ENCODE measurements at regions not wholly inside any gene's neighbourhood (a gene's known extent, or its start where the extent isn't known, plus 50 kb on each side); places are given as distances from the start of the nearest gene placed in this dataset.

DNA sequence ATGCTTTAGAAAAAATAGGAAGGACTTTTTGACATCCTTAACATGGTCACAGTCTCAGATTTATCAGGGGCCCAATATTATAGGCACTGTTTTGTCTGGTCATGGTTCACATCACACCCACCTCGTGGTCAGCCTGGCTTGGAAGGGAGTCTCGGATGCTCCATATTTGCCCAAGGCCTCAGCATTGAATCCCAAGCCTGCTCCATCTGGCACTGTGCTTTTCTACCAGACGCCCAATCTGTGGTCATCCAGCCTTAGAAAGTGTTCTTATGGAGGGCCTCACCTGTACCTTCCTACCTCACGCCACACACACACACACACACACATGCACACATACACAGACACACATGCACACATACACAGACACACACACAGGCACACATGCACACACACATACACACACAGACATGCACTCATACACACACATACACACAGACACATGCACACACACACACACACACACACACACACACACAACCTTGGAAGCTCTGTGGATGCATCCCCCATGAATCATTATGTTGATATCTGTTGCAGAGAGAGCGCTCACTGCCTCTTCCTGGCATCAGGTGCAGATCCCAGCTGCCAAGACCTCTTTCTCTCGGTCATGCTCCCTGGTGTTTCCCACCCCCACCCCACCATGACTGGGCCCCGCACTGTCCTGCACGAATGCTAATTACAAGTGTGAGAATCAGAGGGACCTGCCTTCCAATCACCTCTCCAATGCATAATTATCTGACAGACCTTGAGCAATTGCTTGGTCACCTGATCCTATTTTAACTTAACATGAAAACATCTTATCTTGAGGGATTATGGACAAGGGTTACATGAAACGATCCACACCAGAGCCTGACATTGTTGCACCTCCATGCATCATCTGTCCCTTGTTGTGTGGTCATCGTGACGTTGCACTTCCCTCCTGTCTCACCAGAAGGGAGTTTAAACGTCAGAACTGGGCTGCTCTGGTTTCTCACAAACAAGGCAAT, 122.7 kb upstream of the TMEM72 start:
- no peak for DNase-seq

DNA sequence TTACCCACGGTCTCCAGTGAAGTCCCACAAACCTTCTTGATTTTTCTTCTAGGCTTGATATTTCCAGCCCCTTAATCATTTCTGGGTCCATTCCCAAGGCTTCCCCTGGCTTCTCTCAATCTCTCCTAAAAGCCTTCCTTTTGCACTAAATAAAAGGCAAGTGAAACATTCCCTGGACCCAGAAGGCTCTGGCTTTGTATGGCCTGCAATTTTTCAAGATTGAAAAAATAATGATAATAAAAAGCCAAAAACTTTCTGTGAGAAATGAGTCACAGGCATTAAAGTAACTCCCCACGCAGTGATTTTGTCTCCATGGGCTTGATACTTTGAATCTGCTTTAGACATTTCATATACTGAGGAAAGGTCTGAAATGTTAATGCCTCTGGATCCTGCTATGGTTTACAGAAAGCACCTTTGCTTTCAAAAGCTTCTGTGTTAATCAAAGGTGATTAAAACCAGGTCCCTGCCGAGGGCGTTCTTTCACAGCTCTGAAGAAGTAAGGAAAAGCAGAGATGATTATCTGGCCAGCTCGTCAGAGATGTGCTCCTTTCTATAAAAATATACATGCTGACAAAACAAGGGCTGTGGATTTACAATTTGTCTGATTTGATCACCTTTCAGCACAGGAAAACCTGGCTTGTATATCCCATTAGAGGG, 118.9 kb upstream of the TMEM72 start:
- no peak for DNase-seq

DNA sequence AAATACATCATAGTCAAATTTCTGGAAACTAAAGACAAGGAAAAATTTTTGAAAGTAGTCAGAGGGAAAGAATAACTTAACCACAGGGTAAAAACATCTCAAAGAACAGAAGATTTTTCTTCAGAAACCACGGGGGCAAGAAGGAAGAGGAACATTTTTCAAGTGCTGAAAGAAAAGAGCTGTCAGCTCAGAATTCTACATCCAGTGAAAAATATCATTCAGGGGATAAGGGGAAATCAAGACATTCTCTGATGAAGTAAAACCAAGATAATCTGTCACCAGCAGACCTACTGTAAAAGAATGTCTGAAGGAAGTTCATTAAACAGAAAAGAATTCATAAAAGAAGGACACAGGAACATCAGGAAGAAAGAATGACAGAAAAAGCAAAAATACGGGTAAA, 111.2 kb upstream of the TMEM72 start:
- DNase-seq = no peak

DNA sequence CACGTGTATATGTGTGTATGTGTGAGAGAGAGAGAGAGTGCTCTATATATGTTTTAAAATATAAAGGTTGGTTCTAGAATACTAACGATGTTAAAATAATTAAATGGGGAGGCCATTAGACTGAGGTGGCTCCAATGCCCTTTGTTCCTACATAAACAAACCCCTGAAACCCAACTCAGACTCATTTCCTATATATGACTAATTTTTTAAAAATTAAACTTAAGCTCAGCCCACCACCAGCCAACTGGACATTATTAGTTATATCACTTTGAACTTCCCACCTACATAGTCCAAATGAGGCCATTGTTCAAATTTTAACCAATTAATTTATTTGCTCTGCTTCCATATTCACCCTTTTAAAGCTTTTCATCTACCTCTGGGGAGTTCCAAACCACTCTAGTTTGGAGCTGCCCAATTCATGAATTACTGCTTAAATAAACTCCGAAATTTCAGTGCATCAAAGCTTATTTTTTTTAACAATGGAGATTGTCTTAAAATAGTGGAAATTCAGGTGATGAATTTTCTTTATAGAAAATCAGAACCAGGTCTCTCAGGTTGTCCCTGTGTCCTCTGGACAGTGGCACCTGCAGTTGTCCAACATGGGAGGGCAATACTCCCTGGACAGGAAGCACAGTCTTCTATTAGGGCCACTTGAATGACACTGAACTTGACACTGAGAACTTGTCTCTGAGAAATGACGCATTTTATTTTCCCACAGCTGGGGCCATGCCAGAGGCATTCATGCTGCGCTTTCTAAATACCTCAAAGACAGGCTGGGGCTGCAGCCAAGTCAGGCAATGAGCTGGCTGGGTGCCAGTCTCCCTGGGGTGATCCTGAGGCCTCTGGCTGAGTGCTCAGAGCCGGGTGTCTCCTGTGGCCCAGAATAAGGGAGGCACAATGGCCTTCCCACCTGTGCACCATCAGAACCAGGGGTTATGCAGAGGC, 109.5 kb upstream of the TMEM72 start:
- no peak for DNase-seq

DNA sequence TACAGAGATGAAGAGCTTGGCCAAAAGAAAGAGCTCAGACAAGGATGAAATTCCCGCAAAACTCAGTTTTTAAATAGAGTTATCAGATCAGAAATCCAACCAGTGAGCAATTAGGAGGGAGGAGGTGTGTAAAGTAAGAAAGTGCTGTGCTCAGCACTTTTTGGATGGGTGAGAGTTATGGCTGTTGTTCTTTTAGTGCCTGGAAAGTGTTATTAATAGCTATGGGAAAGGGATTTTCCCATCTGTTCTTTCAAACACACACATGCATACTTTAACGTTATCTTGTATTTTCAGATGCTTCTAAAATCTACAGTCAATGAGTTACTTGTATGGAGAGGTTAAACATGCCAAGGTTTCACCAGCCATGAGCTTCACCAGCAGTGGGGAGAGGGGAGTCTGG, 107.3 kb upstream of the TMEM72 start:
- no peak for DNase-seq

DNA sequence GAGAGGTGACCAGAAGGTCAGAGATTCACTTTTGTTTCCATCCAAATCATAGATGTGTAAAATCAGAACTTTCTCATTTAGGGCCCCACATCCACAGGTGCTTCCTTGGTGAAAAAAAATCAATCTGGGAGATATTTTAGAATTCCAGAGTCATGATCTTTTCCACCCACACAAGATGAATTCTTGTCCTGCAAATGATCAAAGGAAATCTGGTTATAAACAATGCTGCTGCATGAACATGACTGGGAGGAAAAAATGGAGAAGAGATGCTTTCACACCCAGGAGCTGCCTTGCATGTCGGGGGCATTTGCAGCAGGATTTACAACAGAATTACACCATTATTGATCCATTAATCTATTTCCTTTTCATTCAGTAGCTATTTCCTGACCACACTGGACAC, 106.5 kb upstream of the TMEM72 start:
- DNase-seq = no peak

DNA sequence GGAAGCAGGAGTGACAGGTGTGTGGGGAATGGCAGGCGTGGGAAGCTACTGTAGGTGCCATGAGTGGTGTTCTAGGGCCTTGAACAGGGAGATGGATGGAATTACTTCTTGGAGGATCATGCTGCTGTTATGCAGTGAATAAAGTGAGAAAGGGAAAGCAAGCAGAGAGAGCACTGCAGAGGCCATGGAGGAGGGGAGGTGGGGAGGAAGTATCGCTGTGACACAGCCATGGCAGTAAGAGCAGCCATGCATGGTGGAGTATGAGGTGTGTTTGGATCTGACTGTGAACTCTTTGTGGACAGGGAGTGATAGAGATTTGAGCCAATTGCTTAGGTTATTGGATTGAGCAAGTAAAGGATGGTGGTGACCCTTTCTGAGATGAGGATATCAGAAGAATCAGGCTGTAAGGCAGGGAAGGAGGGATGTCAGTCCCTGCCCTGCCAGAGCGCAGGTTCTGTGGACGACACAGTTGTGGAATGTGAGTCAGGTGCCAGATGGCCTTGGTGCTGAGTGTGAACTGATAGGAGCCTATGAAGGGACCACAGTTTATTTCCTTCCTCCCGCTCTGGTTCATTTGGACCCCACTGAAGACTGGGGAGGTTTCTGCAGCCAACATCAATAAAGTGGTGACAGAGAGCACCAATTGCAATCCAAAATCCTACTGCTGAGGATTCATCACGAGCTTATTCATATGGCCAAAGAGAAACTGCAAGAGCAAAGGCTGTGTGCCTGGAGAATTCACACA, 105.5 kb upstream of the TMEM72 start:
- DNase-seq = no peak

DNA sequence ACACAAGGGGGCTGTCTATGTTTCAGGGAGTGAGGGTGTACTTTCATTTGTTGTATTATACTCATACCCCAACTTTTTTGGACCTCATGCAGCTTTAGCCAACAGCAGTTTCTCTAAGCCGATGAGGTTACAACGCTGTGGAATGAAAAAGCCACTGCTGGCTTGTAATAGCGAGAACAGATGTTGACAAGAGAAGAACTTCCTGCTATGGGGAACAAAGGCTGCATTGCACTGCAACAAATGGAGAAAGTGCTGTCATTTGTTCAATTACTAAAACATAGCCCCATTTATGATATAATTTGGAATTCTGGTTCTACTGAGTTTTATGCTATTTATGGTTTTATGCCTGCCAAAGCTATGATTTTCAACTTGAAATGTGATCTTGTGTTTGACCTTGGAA, 104.2 kb upstream of the TMEM72 start:
- no peak for DNase-seq

DNA sequence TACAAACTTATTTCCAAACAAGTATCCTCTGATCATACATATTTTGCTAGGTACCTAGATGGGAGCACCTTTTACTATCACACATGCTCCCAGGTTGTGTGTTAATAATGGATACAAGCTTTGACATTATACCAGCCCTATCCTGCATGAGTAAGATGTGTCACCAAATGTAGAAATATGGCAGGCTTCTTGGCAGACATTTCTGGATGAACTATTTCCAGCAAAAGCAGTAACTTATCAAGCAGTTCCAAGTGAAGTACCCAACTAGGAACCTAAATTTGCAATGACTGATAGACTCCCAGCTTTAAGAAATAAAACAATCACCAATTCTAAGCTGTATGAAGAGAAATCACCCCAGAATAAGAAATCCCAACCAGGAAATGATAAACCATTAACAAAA, 103.7 kb upstream of the TMEM72 start:
- no peak for DNase-seq

DNA sequence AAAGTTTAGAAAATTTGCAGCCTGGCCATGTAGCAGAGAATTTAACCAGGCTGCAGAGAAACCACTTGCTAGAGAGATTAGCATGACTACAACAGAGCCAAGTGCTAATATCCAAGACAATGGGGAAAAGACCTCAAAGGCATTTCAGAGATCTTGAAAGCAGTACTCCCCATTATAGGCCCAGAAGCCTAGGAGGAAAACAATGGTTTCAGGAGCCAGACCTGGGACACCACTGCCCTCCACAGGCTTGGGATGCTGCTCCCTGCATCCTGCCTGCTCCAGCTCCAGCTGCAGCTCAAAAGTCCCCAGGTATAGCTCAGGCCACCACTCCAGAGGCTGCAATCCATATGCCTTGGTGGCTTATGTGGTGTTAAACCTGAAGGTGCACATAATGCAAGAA, 101.5 kb upstream of the TMEM72 start:
- DNase-seq = no peak

DNA sequence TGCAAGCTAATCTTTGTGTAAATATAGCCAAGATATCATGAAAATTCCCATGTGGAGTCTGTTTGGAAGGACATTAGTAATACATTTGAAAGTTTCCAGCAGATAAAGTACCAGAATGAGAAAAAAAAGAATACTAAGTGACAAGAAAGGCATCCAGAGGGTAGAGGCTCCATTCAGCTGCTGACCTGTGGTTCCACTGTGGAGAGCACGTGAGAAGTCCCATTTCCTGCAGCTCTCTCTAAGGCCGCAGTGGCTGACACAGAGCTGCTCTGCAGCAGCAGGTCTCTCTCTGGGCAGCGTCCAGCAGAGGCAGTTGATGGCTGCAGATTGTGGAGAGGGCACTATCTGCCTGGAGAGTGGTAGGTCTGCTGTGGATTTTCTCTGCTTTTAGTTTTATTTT, 100.1 kb upstream of the TMEM72 start:
- DNase-seq = no peak

DNA sequence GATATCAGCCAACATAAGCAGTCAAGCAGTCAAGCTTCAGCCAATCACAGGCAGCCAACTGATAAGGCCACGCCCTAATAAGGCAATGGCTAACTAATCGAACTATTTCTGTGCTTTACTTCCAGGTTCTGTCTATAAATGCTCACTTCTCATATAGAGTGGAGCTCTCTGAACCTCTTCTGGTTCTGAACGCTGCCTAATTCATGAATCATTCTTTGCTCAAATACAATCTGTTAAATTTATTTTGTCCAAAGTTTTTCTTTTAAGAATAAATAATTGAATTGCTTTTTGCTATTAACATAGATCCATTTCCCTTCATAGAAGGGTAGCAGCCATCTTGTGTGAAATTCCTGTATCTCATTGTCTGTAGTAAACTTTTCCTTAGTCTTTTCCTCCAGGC, 97.9 kb upstream of the TMEM72 start:
- DNase-seq = no peak

DNA sequence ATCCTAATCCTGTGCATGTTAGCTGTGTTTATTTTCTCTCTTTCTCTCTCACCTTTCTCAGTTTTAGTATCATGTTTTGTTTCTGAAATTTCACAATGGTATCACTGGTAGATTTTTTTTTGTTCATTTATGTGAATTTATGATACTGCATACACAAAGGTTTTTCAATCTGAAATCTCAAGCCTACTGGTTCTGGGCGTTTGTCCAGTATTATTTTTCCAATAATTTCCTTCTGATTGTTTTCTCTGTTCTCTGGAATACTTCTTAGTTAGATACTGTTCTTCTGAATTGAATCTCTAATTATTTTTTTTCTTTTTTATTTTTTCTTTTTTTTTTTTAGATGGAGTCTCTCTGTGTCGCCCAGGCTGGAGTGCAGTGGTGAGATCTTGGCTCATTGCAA, 96.2 kb upstream of the TMEM72 start:
- no peak for DNase-seq

DNA sequence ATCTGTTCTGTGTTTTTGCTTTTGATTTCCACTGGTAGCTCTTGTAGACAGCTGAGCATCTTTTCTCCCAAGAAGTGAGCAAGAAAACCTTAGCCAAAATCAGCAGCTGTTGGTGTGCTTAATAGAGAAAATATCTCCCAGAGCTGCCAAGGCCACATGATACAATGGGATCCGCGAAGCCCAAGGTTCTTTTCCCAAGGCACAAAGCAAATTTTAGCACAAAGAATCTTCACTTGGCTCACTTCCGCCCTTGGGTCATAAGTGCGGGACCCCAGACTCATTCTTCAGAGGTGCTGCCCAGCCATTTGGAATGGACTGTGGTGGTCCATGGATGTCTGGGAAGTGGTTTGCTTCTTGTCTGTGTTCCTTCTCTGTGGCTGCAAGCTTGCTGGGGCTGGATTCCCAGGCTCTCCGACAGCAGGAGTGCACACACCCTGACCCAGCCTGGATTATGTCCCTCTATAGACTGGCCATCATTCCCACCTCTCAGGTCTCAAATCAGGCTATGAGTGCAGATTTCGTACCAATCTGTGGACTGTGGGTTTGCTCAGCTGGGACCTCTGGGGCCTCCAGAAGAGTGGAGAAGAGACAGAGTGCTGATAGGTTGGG, 93.0 kb upstream of the TMEM72 start:
- DNase-seq = no peak

DNA sequence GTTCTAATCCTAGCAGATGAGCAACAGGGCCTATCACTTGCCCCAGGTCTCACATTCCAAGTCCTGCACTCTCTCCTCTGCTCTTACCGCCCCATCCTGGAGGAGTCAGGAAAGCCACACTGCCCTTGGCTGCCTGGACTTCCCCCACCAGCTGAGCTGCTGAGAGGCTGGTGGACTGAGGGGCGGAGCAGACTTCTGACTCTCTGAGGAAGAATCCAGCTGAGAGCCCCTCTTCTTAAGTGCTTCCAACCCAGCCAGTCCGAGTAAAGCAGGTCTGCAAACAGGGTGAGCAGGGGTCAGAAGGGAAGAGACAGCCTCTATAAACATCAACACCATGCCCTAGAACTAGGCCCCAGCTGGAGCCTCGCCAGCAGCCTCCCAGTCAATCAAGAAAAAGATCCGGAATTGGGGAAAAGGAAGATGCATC, 92.4 kb upstream of the TMEM72 start:
- DNase-seq = no peak

DNA sequence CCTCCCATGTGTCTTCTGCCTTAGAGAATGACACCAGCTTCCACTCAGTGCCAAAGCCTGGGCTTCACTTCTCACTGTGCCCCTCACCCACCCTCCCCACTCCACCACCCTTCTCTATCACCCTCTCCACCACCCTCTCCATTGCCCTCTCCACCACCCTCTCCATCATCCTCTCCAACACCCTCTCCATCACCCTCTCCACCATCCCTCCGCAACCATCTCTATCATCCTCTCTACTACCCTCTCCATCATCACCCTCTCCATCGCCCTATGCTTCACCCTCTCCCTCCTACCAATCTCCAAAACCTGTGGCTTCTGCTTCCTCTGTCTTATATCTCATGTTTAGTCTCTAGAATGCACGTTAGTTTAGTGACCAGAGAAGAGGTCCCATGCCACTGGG, 91.0 kb upstream of the TMEM72 start:
- DNase-seq = no peak

DNA sequence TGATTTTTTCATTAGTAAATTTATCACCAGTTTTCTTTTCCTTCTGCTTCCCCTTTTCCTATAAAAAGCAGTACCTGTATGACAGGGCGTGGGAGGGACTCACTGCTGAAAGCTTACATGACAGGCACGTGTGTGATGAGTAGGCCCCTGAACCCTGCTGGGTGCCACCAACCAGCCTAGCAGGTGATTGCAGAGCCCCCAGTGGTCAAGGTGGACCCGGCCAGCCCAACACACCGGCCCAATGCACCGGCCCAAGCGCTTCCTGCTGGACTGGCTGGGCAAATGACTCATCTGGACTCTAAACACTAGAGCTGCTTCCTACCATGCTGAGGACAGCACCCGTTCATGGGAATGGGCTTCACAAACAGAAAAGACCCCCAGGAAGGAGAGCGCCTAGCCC, 89.8 kb upstream of the TMEM72 start:
- DNase-seq = no peak

DNA sequence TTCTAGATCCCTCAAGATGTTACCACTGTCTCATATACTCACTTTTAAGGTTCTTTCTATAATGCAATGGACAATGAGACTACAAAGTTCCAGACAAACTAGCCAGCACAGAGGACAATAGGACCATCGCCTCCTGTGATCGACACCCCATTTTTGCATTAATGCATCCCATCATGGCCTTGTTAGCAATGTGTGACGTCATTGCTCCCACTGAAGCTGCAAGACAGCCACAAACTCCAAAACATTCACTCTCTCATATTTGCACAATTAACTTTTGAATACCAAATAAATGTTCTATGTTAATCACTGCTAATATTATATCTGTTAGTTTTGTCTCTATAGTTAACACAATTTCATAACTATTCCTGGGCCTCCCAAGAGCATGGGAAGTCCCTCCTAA, 88.8 kb upstream of the TMEM72 start:
- no peak for DNase-seq

DNA sequence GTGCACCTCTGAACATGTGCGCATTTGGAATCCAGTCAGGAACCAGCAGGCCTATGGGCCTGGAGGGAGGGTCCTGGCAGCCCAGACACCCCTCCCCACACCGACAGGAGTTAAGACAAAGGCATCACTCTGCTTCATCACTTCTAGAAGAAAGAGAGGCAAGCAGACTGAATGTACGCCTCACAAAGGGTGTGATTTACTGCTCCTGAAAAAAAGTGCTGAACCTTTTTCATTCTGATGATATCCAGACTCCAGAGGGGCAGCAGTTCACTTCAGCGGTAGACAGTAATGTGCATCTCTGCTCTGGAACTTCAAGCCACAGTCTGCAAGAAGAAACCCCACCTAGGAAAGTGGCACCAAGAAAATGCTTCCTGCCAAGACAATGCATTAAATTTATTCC, 88.2 kb upstream of the TMEM72 start:
- DNase-seq = no peak

DNA sequence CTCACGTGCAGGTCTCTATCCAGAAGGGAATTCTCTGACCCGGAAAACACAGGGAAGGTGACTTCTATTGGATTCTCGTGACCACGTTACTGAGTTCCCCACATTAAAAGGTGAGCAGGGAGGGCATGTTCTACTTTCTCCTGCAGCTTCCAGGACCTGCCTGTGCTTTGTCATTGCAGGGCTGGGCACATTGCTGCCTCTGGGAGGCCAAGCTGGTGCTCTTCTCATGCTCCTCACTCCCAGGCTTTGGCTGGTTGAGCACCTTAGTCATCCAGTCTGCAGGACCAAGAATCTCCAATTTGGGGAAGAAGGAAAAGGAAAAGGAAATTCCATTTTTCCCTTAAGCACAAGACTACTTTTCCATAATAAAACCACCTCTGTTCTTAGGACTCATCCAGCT, 86.5 kb upstream of the TMEM72 start:
- DNase-seq = no peak

DNA sequence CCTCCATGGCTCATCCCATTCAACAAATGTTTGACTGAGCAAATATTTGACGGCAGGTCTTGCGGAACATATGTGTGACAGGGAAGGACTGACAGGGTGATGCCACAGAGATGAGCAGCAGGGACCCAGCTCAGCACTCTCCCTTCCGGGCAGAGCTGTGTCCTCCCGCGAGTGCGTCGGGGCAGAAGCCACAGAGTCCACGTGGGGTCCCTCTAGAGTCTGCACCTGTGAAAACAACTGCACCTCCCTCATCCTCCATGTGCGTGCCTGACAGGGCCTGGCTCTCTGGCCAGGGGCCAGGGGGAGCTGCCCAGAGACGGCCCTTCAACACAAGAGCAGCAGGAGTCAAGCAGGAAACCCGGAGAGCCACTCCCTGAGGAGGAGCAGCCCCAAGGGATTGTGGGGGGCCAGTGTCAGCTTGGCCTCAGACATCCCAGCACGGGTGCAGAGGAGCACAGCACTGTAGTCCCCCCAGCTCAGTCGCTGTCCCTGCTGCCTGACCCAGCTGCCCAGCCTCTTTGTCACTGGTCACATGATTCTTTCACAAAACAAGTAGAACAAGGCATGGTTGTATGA, 83.6 kb upstream of the TMEM72 start:
- no peak for DNase-seq

All from stimulated activated naive CD4-positive, alpha-beta T cell (primary cell).